GM18861 (cell line): ENCODE measurements at regions not wholly inside any gene's neighbourhood (a gene's known extent, or its start where the extent isn't known, plus 50 kb on each side); places are given as distances from the start of the nearest gene placed in this dataset.

Experiments used
- ATAC-seq: cut with Tn5 transposase; IDR thresholded peaks from one replicate; pipeline ENCODE4 v1.9.1; 2021; ENCODE audit not compliant: unreplicated experiment

DNA sequence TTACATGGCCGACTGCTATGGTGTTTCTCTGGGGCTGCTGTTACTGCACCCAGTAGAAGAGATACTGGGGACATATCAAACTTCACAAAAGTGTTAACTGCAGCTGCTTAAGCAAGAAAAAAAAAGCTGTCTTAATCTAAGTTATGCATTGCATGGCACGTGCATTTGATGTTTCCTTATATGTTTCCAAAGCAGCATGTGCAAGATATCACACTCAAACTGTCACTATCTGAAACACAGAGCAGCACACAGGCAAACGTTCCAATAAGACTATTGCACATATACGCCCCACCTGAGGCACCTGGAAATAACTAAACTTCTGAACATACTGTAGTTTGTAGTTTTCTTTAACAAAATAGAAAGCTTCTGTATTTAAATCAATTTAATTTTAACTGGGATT, 671.4 kb upstream of the ADGRL2 start:
- no peak for ATAC-seq

DNA sequence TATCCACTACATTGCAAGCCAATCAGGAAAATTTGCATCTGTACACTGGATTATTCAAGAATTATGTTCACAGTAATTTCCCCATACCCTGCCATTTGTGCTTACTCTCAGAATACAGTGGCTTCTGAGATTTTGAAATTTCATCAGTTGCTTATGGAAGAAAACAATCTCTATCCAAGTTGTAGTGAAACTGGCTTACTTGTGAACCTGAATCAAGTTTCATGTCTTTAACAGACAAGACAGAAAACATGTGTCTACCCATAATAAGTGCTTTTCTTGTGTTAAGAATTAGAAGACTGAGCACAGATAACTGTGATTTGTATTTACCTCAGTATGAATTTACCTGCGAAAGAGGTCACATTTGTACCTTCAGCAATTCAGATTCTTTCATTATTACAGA, 672.7 kb upstream of the ADGRL2 start:
- ATAC-seq: no peak

DNA sequence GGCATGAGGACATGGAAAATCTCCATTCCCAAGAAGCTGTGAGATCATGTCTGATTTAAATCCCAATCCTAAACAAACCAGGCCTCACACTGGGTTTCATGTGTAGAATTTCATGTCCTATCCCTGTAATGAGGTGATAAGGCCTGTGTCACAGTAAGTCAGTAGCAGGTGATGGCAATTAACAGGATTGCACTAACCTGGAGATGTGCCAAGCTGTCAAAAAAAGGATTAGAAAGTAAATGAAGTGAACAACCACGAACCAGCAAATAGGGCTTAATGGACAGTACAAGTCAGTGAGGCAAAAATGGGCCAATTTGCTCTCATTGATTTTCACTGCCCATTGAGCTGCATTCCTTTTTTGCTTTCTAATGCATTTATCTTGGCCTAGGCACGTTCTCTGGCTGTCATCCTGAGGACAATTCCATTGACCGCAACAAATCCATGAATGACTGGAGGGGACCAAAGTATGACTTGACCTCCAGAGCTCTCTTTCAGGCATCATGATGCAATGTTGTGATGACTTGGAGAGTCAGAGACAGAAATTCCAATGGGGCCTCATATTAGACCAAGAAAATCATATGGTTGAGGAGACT, 673.6 kb upstream of the ADGRL2 start:
- no peak for ATAC-seq

DNA sequence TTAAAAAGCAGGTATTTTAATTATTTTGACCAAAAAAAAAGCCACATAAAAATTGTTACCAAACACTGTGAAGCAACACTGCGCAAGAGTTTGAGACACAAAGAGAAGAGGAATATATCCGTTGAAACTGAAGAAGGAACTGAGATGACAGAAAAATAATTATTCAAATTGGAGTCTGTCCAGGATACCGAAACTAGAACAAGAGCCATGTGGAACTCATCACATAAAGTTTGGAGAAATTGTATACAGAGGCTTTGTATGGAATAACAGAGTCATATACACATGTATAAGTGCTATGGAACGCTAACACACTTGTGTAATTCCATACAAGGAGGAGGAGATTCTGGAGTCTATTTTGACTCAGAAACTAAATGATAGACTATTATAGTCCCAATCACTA, 675.1 kb upstream of the ADGRL2 start:
- ATAC-seq: no peak

DNA sequence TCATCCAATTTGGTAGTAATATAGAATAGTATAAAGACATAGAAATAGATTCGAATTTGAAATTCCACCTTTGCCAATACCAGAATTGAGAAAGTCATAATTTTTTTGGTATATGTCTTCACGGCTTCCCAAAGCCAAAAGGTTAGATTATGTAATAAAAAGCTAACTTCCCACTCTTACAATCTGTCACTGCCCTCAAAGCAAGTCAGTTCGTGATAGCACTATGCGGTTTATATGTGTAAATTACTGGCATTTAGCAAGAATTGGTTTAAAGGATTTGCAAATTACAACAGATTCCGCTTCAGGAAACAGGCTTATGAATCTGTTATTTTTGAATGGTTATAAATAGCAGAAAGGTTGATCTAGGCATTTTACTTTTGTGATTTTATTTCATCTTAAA, 679.4 kb upstream of the ADGRL2 start:
- no peak for ATAC-seq

DNA sequence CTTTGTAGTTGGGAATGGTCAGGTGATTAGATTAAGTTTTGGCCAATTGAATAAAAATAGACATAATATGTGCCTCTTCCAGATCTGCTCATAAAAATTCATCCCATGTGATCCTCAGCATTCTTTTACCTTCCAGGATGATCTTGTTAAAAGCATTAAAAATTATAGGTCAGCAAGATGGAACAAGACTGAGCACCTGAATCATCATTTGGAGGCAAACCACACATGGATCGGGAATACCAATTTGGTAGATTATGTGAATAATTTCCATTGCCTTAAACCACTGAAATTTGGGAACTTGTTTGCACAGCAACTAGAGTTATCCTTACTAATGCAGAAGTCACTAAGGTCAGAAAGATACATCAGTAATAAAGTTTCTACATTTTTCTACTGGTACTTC, 681.4 kb upstream of the ADGRL2 start:
- ATAC-seq: no peak

DNA sequence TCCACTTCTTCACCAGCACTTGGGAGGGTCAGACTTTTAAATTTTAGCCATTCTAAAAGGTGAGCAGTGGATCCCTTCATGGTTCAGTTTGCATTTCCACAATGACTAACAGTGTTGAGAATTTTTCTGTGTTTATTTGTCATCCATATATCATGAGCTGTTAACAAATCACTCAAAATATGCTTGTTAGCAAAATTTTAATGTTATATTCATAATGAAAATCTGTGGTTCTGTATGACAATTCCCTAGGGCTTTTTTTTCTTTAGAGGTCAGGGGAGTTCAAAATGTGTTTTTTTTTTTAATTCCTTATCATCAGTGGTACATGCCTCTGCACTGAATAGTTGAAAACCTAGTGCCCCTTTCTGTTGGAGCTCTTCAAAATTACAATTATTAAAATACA, 682.2 kb upstream of the ADGRL2 start:
- no peak for ATAC-seq

DNA sequence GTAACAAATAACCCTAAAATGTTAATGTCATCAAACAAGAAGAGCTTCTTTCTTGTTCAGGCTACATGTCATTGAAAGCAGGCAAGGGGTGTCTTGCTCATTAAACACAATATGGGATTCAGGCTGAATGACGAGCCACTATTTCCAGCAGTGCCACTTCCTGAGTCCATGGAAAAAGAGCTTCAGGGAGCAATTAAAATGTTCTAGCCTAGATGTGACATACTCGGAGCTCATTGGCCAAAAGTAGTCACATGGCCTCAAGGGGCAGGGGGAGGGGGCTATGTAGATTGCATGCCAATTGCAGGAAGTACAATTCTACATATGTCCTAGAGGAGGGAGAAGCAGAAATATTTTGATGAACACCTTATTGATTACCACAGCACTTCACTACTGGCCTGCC, 685.3 kb upstream of the ADGRL2 start:
- no peak for ATAC-seq

DNA sequence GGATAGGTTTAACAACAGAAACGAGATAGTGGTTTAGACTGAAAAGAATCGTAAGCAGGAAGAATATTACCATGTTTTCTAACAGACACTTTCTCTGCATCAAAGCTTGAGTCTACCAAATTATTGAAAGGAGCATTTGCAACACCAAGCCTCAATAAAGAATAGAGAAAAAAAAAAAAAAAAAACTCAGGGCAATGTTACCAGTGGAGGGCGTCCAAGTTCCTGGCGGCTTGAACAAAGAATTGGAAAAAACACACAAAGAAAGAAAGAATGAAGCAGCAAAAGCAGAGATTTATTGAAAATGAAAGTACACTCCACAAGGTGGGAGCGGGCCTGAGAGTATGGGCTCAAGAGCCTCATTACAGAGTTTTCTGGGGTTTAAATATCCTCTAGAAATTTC, 686.5 kb upstream of the ADGRL2 start:
- no peak for ATAC-seq

DNA sequence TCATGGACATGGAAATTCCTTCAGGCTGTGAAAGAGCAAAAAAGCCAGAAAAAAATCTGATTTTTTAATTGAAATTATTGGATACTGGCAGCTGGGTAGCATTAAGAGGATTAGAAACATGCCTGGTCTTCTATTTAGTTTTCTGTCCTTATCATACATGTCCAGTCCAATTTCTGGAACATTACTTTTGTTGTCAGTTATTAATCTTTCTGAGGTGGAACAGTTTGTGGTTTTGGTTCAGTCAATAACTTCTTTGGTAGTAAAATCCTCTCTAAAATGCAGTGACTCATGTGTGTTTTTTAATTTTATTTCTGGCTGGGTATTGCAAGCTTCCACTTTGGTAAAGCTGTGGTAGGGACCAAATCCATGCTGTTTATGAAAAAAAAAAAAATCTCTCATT, 687.0 kb upstream of the ADGRL2 start:
- ATAC-seq: no peak

DNA sequence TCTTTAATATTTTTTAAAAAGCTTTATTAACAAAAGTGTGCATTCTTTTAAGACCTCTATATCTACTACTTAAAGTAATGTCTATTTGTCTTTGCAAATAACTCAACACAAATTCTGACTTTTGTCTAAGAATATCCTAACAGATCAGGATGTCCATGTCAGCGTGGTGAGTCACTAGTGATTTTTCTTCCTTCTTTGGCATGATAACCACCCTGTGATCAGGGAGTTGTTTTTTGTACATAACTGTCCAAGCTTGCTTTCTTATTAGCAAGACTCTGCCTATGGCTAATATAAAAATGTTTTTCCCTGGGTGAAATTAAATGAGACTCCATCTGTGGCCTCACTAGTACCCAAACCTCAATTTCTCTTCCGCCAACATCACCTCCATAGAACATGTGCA, 688.9 kb upstream of the ADGRL2 start:
- ATAC-seq: no peak

DNA sequence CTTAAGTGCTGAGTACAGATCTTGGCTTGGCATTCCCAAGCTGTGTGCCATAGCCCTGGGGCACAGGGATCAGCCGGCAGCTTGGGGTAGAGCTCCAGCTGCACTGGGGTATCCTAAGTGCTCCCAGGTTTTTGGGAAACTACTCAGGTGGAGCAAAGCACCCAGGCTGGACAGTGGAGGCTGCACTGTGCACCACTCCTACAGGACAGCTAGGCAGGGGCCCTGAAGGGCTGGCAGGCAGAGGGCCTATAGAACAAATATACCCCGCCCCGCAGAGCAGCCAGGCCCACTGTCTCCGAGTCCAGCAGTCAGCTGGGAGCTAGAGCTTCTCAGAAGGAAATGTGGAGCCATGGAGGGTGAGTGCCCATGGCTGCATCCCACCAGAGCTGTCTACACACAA, 691.7 kb upstream of the ADGRL2 start:
- no peak for ATAC-seq

DNA sequence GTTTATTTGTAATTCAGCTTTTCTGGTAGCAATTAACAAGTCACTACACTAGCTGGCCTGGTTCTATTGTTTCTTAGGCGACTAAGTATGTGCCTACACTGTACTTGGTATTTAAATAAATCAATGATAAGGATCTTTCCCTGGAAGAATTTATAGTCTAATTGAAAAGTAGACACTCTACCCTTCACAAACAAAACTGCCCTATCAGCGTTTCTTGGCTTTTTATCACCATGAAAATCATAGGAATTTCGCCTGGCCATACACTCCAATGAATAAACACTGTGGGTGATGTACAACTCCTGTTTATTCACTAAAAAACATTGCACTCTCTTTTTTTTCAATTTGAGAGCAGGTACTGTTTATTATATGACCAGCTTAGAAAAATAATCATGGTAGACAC, 702.9 kb upstream of the ADGRL2 start:
- ATAC-seq: no peak

DNA sequence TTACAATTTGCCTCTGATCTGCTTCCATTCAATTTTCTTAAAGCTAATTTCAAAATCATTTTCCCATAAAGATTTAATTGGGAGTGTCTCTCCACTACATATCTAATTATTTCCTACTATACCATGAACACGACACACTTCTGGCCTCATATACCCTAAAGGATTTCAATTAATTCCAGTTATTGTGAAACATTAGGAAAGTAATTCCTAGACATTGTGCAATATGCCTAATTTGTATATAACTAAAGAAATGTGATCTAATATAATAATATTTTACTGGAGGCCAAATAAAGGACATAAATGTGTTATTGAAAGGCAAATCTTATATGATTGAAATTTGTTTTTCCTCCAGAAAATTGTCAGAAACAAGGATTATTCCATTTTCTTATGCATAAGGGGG, 727.2 kb upstream of the ADGRL2 start:
- no peak for ATAC-seq

DNA sequence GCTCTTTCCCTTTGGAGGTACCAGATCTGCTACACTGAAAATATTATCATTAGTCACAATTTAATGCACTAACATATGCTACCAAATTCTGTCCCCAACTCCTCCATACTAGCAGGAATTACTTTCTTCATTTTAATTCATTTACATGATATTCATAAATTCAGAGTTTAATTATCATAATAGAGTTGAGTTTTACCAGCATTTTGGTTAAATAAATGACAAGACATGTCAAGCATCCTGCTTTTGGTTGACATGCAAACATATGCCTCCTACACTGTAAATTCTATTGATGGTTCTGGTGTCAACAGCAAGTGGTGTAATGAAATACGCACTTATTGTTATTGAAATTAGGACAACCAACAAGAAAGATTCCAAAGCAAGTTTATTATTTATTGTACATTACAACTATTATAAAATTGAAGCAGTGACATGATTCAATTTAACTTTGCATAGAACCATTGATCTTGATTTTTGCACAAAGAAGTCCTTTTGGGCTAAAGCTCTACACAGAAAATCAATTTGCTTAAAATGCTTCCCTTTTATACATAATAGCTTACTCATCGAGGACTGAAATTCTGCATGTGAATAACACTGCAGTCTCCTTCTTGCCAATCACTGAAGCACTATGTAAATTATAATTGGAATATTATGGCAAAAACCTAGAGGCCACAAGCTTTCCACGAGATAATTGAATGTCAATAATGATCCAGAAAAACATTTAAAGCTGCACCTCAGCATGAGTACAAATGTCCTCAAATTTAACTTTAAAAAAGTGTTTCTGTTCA, 728.6 kb upstream of the ADGRL2 start:
- no peak for ATAC-seq

DNA sequence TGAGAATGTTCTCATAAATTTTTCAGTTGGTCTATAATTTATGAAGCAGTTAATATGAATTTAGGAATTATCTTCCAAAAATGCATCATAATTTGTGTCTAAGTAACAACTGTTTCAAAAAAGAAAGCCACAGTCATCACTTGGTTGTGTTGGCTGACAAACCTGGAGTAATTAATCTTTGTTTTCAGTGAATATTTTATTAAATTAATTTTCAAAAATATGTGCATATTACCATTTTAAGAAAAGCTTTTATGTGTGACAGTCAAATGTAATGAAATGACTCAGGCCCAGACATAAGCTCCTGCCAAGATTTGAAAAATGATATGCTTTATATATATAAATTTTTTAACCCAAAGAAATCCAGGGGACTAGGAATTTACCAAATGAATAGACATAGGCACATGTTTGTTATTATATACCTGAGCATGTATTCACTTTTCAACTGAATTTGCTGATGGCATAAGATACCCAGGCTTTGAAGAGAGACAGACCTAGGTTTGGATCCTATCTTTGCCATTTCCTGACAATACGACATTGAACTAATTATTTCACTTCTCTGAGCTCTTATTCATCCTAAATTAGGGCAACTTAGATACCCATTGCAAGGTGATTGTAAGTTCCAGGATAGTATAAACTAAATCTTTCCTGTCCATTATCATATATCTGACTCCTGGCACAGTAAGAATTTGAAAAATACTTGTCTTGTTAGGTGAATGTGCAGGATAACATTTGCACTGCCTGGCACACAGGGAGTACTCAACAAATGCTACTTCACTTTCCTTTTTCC, 729.5 kb upstream of the ADGRL2 start:
- no peak for ATAC-seq

DNA sequence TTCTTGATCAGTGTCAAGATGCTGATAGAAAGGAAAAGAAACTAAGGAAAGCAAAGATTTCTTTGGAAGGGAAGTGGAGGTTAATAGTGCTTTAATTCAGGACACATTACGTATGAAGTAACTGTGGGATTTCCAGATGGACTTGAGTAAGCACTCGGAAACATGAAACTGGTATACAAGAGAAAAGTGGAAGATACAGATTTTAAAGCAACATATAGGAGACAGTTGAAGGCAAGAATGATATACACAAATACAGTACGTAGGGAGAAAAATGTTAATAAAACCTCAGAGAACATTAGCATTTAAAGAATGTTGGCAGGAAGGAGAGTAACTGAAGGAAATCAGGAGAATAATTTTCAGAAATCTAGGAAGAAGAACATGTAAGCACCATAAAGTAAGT, 730.9 kb upstream of the ADGRL2 start:
- no peak for ATAC-seq

DNA sequence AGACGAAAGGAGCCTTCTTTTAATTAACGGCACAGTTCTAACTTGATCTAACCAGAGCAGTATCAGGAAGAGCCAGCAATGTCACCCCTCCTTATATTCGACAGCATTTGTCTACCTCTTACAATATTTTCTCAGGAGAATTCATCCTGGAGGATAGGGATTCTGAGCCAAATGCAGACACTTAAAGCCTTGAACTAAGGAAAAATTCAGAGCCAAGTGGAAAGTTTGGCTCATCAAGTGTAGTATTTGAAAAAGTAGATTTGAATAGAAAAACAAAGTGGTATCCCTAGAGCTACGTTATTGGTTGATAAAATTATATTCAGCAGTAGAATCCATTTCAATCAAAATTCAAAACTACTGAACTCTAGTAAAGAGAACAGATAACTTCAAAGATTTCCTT, 732.0 kb upstream of the ADGRL2 start:
- ATAC-seq: no peak

DNA sequence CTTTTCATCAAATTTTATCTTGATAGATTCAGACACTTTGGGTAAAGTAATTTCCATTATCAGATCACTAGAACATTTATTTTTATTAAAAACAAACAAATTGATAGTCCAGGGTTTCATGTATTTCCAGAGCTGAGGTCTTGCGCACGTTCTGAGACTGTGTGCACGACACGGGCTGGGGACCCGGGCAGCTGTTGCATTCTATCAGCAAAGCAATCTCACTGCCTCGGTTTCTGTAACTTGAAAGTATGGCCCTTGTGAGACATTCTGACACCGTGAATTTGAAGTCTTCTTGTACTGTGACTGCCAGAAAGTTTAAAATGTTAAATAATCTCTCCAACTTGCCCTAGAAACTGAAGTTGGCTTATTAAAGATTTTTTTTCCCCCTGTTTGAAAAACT, 746.9 kb upstream of the ADGRL2 start:
- ATAC-seq: no peak

DNA sequence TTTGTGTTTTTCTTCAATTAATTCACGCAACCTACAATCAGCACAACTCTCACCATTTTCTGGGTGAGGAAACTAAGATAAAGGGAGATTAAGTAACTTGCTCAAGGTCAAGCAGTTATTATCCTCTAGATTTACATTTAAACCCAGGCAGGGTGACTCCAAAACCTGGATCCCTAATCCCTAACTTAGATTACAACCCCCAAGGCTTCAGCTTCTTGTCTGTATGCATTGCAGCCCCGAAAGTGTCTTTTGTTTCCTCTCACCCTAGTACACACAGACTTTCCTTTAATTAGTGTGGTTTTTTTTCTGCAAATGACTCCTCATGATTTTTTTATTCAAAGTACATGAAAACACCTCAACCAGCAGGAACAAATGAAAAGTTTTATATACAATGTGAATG, 748.6 kb upstream of the ADGRL2 start:
- ATAC-seq: no peak

DNA sequence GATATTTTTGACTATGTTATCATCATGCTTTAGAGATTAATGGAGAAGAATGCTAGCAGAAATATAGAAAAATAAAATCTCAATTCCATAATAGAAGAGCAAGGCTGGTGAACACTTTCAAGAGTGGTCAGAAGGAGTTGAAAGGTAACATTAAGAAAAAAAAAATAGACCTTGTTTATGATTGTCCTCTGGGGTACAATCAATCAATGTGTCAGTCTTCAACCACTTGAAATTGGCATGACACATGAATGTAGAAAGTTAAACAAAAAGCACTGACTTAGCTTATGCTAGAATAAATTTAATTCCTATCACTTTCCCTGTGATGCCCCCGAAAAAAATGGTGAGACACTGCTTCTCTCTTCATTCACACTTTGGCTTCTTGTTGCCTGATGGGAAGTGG, 750.3 kb upstream of the ADGRL2 start:
- no peak for ATAC-seq

DNA sequence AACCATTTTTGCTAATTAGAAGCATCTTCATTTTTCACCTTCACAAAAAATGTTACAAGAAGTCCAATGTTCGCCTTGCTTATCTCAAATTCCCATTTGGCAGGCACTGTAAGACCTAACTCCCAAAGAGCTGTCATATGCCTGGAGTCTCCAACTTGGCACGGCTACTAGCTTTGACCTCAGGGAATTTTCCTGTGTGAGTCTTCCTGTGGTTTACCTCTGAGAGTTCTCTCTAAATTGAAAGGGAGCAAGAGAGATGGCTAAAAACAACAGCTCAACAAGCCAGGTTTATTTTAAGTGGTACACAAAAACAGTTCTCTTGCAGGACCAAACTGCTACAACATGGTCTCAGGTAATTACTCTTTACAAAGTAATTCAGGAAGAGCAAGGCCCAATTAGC, 756.0 kb upstream of the ADGRL2 start:
- no peak for ATAC-seq
